CD4-positive, alpha-beta T cell (primary cell): ENCODE measurements at regions not wholly inside any gene's neighbourhood (a gene's known extent, or its start where the extent isn't known, plus 50 kb on each side); places are given as distances from the start of the nearest gene placed in this dataset.

Experiments used
- ATAC-seq: fragments of 200-7000 bp; cut with Tn5 transposase; one replicate; pipeline ENCODE4 v1.10.0; 2022; ENCODE audit warnings: mild to moderate bottlenecking; ENCODE audit not compliant: poor library complexity
- CTCF ChIA-PET: fragments of 350-600 bp; sonication (Branson Sonifier 250); formaldehyde crosslinking; loops from one replicate; lab custom pipeline; 2021; ENCODE audit warnings: antibody characterized with exemption, inconsistent platforms; lab: Charles Lee
- POLR2A ChIA-PET: fragments of 350-600 bp; sonication (Branson Sonifier 250); formaldehyde crosslinking; loops from one replicate; lab custom pipeline; 2021; ENCODE audit warnings: antibody characterized with exemption, inconsistent platforms; lab: Charles Lee
- DNase-seq, 14 experiments: peaks; one replicate each; pipeline ENCODE4 v3.0.0-alpha.2; 2013 to 2020; ENCODE audit warnings: mixed read lengths in 2 of 14
- H3K27ac ChIP-seq, 2 donors: one replicate each; pipeline versions ENCODE4 v1.5.1 to v1.7.0; 2013; ENCODE audit warnings: low read length in 2 of 2, low read depth in 1 of 2, mild to moderate bottlenecking in 1 of 2
- H3K27me3 ChIP-seq, 2 experiments: 1 replicate in 1 of 2; 2 replicates in 1 of 2; pipeline versions ENCODE4 v1.6.1 to v1.7.0; 2013; ENCODE audit warnings: low read length in 2 of 2, control low read depth in 1 of 2, mild to moderate bottlenecking in 1 of 2, moderate library complexity in 1 of 2; ENCODE audit not compliant: insufficient read depth in 2 of 2, control insufficient read depth in 1 of 2
- H3K36me3 ChIP-seq: one replicate; pipeline ENCODE4 v1.6.1; 2013; ENCODE audit warnings: low read length, control low read depth; ENCODE audit not compliant: insufficient read depth
- H3K4me1 ChIP-seq: one replicate; pipeline ENCODE4 v1.6.1; 2013; ENCODE audit warnings: low read length, control low read depth; ENCODE audit not compliant: insufficient read depth
- H3K4me3 ChIP-seq: one replicate; pipeline ENCODE4 v1.5.1; 2013; ENCODE audit warnings: mild to moderate bottlenecking, low read length, moderate library complexity
- H3K9me3 ChIP-seq, 2 experiments: 1 replicate in 1 of 2; 2 replicates in 1 of 2; pipeline versions ENCODE4 v1.6.1 to v1.7.0; 2013; ENCODE audit warnings: low read length in 2 of 2, mild to moderate bottlenecking in 2 of 2, control low read depth in 1 of 2, moderate library complexity in 1 of 2; ENCODE audit not compliant: control insufficient read depth in 1 of 2, insufficient read depth in 1 of 2
- H3K27ac Mint-ChIP-seq: one replicate; pipeline ENCODE4 v1.8.0; 2020; ENCODE audit warnings: mixed read lengths
- H3K27me3 Mint-ChIP-seq: one replicate; pipeline ENCODE4 v1.8.0; 2021; ENCODE audit warnings: mixed read lengths
- H3K36me3 Mint-ChIP-seq: one replicate; pipeline ENCODE4 v1.8.0; 2021; ENCODE audit warnings: low read depth, mixed read lengths
- H3K4me1 Mint-ChIP-seq: one replicate; pipeline ENCODE4 v1.8.0; 2021; ENCODE audit warnings: low read depth, mixed read lengths
- H3K4me3 Mint-ChIP-seq: one replicate; pipeline ENCODE4 v1.8.0; 2020; ENCODE audit warnings: mild to moderate bottlenecking, mixed read lengths
- H3K9me3 Mint-ChIP-seq: one replicate; pipeline ENCODE4 v1.8.0; 2020; ENCODE audit warnings: mixed read lengths
- CTCF ChIP-seq: fragments of 200-600 bp; IDR thresholded peaks from one replicate; pipeline ENCODE4 v1.8.0; 2022; ENCODE audit warnings: antibody characterized with exemption, mild to moderate bottlenecking
- intact Hi-C, 2 experiments: fragments of 100-400 bp; cut with DNase I in 1 of 2; cut with micrococcal nuclease in 1 of 2; formaldehyde crosslinking; loops; one replicate each; pipeline versions ENCODE4 v1.15.1 to v1.9.0; 2023 to 2025; cut with DNase I, micrococcal nuclease

DNA sequence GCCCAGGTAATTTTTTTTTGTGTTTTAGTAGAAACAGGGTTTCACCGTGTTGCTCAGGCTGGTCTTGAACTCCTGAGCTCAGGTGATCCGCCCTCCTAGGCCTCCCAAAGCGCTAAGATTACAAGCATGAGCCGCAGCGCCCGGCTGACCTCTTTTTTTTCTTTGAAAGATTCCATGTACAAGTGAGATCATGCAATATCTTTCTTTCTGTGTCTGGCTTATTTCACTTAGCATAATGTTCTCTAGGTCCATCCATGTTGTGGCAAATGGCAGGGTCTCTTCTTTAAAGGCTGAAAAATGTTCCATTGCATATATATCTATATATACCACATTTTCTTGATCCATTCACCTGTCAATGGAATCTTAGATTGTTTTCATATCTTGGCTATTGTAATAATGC, 255.0 kb upstream of the MYOCD start:
- no peaks in the 10 kb centered on the region for H3K36me3 Mint-ChIP-seq
- peaks cover 0 to 11% of the 10 kb centered on the region in 2 experiments for H3K9me3 ChIP-seq
- H3K4me3 Mint-ChIP-seq = no peak overlapping the region
- H3K27ac ChIP-seq = no peak overlapping the region
- no peaks in the 10 kb centered on the region for H3K27me3 ChIP-seq
- no peak for TF ChIP-seq CTCF
- ATAC-seq (no peak), DNase-seq (no peak)
- H3K4me3 ChIP-seq = no peak overlapping the region
- H3K27me3 Mint-ChIP-seq = no peaks in the 10 kb centered on the region
- no peaks in the 10 kb centered on the region for H3K36me3 ChIP-seq
- ChIA-PET CTCF (no interaction called here), POLR2A (no interaction called here)
- intact Hi-C loops = no loop called here
- H3K27ac Mint-ChIP-seq = no peak overlapping the region
- no peaks in the 10 kb centered on the region for H3K4me1 Mint-ChIP-seq
- H3K4me1 ChIP-seq = no peaks in the 10 kb centered on the region
- peaks cover 4% of the 10 kb centered on the region for H3K9me3 Mint-ChIP-seq

DNA sequence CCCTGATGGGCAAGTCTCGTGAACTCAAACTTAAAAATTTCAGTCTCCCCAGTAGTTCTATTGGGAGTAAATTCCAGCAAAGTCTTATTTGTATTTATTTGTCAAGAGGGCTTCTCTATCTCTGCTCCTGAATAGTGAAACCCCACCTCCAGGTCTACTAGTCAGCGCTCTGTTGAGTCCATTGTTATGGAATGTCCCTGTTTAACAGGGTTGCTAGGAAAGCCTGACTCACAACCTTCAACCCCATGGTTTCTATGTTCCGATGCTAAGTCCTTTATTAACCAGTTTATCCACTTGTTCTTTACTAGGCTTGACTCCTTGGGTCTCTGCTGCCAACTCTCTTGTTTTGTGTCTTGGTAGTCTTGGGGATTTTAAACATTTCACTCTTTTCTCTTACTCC, 250.7 kb upstream of the MYOCD start:
- H3K9me3 ChIP-seq = peaks cover 0 to 10% of the 10 kb centered on the region in 2 experiments
- H3K9me3 Mint-ChIP-seq = peaks cover 9% of the 10 kb centered on the region
- H3K4me1 Mint-ChIP-seq = no peaks in the 10 kb centered on the region

DNA sequence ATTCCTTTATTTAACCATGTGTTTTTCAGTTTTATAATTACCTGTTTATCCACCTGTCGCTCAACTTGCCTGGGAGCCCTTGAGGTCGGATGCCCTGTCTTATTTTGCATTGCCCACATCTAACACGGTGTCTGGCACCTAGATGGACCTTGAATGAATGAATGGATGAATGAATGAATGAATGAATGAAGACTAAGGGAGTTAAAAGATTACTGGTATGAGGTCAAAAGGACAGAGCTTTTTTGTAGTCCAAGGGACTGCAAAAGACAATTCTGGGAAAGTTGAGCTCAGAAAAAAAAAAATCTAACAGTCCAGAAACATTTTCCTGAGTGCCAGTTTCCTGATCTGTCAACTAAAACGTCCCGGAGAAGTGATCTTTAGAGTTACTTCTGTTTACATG, 244.6 kb upstream of the MYOCD start:
- no peak overlapping the region for H3K4me3 Mint-ChIP-seq

More for the DNA sequence above, 250.7 kb upstream of the MYOCD start:
- Histone ChIP-seq H3K36me3 (no peaks in the 10 kb centered on the region), H3K27me3 (no peaks in the 10 kb centered on the region), H3K4me1 (no peaks in the 10 kb centered on the region), H3K27ac (no peak overlapping the region), H3K4me3 (no peak overlapping the region)
- no peak for TF ChIP-seq CTCF
- ATAC-seq = no peak
- H3K36me3 Mint-ChIP-seq = no peaks in the 10 kb centered on the region
- POLR2A ChIA-PET = no interaction called here
- H3K27ac Mint-ChIP-seq = no peak overlapping the region
- CTCF ChIA-PET = no interaction called here
- no peak overlapping the region for H3K4me3 Mint-ChIP-seq
- intact Hi-C loops = no loop called here
- no peak for DNase-seq
- H3K27me3 Mint-ChIP-seq = no peaks in the 10 kb centered on the region

More for the DNA sequence above, 244.6 kb upstream of the MYOCD start:
- ATAC-seq (no peak), DNase-seq (no peak)
- Histone ChIP-seq H3K27me3 (no peaks in the 10 kb centered on the region), H3K36me3 (no peaks in the 10 kb centered on the region), H3K27ac (no peak overlapping the region), H3K9me3 (peaks cover 8 to 16% of the 10 kb centered on the region in 2 experiments), H3K4me1 (no peaks in the 10 kb centered on the region), H3K4me3 (no peak overlapping the region)
- intact Hi-C loops = no loop called here
- H3K36me3 Mint-ChIP-seq = no peaks in the 10 kb centered on the region
- H3K27me3 Mint-ChIP-seq = no peaks in the 10 kb centered on the region
- H3K9me3 Mint-ChIP-seq = peaks cover 20% of the 10 kb centered on the region
- no peak overlapping the region for H3K27ac Mint-ChIP-seq
- no peaks in the 10 kb centered on the region for H3K4me1 Mint-ChIP-seq
- CTCF ChIA-PET = no interaction called here
- POLR2A ChIA-PET = no interaction called here
- TF ChIP-seq CTCF = no peak
